Body of pancreas (tissue), 4 donors: ENCODE measurements at regions not wholly inside any gene's neighbourhood (a gene's known extent, or its start where the extent isn't known, plus 50 kb on each side); places are given as distances from the start of the nearest gene placed in this dataset.

Source experiments
- ATAC-seq: fragments of 150-250 bp; one replicate; pipeline ENCODE4 v1.9.1; 2016
- DNase-seq, 4 donors: peaks; one replicate each; pipeline ENCODE4 v3.0.0-alpha.2; 2019
- H3K27ac ChIP-seq, 4 donors: fragments of 200-600 bp; sonication (generic); 1 replicate in 3 of 4; 2 replicates in 1 of 4; pipeline versions ENCODE4 v1.5.1 to v1.6.1; 2016 to 2019; ENCODE audit warnings: mild to moderate bottlenecking in 1 of 4, mixed read lengths in 1 of 4, moderate library complexity in 1 of 4
- H3K27me3 ChIP-seq, 2 donors: fragments of 200-600 bp; sonication (generic); one replicate each; pipeline ENCODE4 v1.6.0; 2016; ENCODE audit warnings: mild to moderate bottlenecking in 1 of 2
- H3K36me3 ChIP-seq, 2 donors: fragments of 200-600 bp; sonication (generic); replicated peaks in 1 of 2; 2 replicates each; pipeline ENCODE4 v1.5.1; 2016; ENCODE audit warnings: low read depth in 2 of 2; ENCODE audit not compliant: insufficient read depth in 1 of 2
- H3K4me1 ChIP-seq: fragments of 200-600 bp; sonication (generic); one replicate; pipeline ENCODE4 v1.6.0; 2016
- H3K4me3 ChIP-seq, 2 donors: fragments of 200-600 bp; sonication (generic); 1 replicate in 1 of 2; 2 replicates in 1 of 2; pipeline ENCODE4 v1.5.1; 2016 to 2019
- H3K9me3 ChIP-seq, 3 donors: fragments of 200-600 bp; sonication (generic); 1 replicate in 2 of 3; 2 replicates in 1 of 3; pipeline ENCODE4 v1.5.1; 2016
- CTCF ChIP-seq, 7 experiments: fragments of 450-650 bp in 4 of 7; fragments of 200-600 bp in 3 of 7; sonication (generic) in 3 of 7; IDR thresholded peaks; one replicate each; pipeline ENCODE4 v1.5.1; 2016 to 2019; ENCODE audit warnings: antibody characterized with exemption in 7 of 7
- POLR2A ChIP-seq, 3 donors: fragments of 450-650 bp; IDR thresholded peaks; one replicate each; pipeline ENCODE4 v1.6.1; 2016; ENCODE audit warnings: antibody characterized with exemption in 3 of 3, mild to moderate bottlenecking in 2 of 3
- WGBS, 2 donors: methylation state at CpG; one replicate each; pipeline ENCODE4 v1.1.5; 2017; 5-methylcytosine and 5-hydroxymethylcytosine counted together
- intact Hi-C: fragments of 100-400 bp; cut with DNase I; formaldehyde crosslinking; loops from one replicate; pipeline ENCODE4 v1.15.1; 2023

GRCh38 chr13:30004204-30004603 is 153.8 kb upstream of the UBL3 start:
- H3K27me3 ChIP-seq = no peaks in the 10 kb centered on the region
- intact Hi-C loops = no loop called here
- ATAC-seq (no peak), DNase-seq (no peak)
- H3K4me1 ChIP-seq = no peaks in the 10 kb centered on the region
- no peak overlapping the region for H3K4me3 ChIP-seq
- no peak for TF ChIP-seq CTCF (IDR thresholded peaks at IDR 0.05)
- no peak for TF ChIP-seq POLR2A (IDR thresholded peaks at IDR 0.05)
- H3K9me3 ChIP-seq = no peaks in the 10 kb centered on the region
- no peak overlapping the region for H3K27ac ChIP-seq
- H3K36me3 ChIP-seq = no peaks in the 10 kb centered on the region

DNA sequence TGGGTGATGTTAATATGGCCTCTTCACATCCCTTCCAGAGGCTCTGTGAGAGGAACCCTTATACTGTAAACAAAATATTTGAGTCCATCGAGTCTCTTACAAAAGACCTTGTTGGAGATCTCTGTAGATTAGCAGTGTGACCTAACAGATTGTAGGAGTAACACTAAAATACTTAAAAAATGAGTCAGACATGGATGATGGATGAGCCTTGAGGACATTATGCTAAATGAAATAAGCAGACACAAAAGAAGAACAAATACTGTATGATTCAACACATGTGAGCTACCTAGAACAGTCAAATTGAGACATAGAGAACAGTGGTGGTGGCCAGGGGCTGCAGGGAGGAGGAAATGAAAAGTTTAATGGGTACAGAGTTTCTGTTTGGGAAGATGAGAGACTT is 152.2 kb upstream of the UBL3 start:
- ATAC-seq = no peak
- no peak for TF ChIP-seq CTCF (IDR thresholded peaks at IDR 0.05)
- TF ChIP-seq POLR2A (IDR thresholded peaks at IDR 0.05) = no peak

DNA sequence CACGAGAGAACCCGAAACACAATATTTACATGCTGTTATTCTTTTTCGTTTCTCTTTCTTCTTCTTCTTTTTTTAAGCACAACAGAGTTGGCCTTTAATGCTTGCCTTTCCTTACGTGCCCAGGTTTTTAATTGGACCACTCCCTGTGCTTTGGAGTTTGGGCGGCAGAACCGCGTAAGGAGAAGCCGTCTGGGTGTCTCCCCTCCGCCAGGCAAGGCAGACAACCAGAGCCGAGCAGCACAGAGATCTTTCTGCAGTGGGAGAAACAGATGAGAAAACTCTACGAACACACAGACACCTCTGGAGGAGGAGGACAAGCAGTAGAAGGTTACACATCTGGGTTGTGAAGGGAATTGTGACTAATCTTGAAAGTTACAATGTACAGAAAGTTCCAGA is 150.0 kb upstream of the UBL3 start:
- ATAC-seq (no peak), DNase-seq (no peak)
- no peaks in the 10 kb centered on the region for H3K9me3 ChIP-seq
- no peaks in the 10 kb centered on the region for H3K27me3 ChIP-seq
- no peak overlapping the region for H3K27ac ChIP-seq
- H3K36me3 ChIP-seq = no peaks in the 10 kb centered on the region
- intact Hi-C loops = no loop called here
- WGBS, 2 donors = 80 to 88% methylated on average over 11 of the region's 11 CpGs
- no peaks in the 10 kb centered on the region for H3K4me1 ChIP-seq
- H3K4me3 ChIP-seq = no peak overlapping the region
- TF ChIP-seq POLR2A (IDR thresholded peaks at IDR 0.05) (no peak), CTCF (IDR thresholded peaks at IDR 0.05) (no peak)

More for the DNA sequence above, 152.2 kb upstream of the UBL3 start:
- 21 to 30% methylated on average over 1 of the region's 1 CpG for WGBS, 2 donors
- Histone ChIP-seq H3K4me3 (no peak overlapping the region), H3K9me3 (no peaks in the 10 kb centered on the region), H3K27me3 (no peaks in the 10 kb centered on the region), H3K27ac (no peak overlapping the region), H3K36me3 (no peaks in the 10 kb centered on the region), H3K4me1 (no peaks in the 10 kb centered on the region)
- no peak for DNase-seq
- intact Hi-C loops = no loop called here

- no peak for TF ChIP-seq CTCF (IDR thresholded peaks at IDR 0.05)
- no peak overlapping the region for H3K4me3 ChIP-seq
- H3K36me3 ChIP-seq = no peaks in the 10 kb centered on the region
- H3K27me3 ChIP-seq = no peaks in the 10 kb centered on the region
- ATAC-seq (no peak), DNase-seq (no peak)
- WGBS, 2 donors = 77 to 78% methylated on average over 18 of the region's 18 CpGs
- H3K27ac ChIP-seq = no peak overlapping the region
- no peaks in the 10 kb centered on the region for H3K4me1 ChIP-seq
- intact Hi-C loops = no loop called here
- no peaks in the 10 kb centered on the region for H3K9me3 ChIP-seq
These were observed 149.3 kb upstream of the UBL3 start for GRCh38 chr13:29999492-30000369.

DNA sequence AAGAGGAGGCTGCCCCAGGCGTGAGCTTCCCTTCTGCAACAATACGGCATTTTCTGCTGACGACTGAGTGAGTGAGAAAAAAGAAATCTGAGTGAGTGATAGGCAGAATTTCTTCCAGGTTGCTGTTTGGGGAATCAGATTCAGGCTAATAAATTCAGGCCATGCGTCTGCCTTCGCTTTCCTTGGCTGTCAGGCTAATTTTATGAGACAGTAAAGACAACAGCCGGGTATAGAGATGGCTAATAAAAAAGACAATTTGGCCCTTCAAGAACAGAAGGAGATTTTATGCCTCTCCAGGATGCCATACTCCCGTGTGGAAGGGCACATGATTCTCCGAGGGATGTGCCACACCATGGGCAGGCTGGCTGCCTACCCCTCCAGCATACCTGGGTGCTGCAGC is 145.9 kb upstream of the UBL3 start:
- no peak for DNase-seq
- H3K27me3 ChIP-seq = no peaks in the 10 kb centered on the region
- H3K27ac ChIP-seq = no peak overlapping the region
- H3K36me3 ChIP-seq = no peaks in the 10 kb centered on the region
- no peak for ATAC-seq
- 82 to 86% methylated on average over 8 of the region's 8 CpGs for WGBS, 2 donors
- H3K4me3 ChIP-seq = no peak overlapping the region
- no peaks in the 10 kb centered on the region for H3K4me1 ChIP-seq
- intact Hi-C loops = no loop called here
- TF ChIP-seq CTCF (IDR thresholded peaks at IDR 0.05) (no peak), POLR2A (IDR thresholded peaks at IDR 0.05) (no peak)
- H3K9me3 ChIP-seq = no peaks in the 10 kb centered on the region
